ENCODE measurements at regions not wholly inside any gene's neighbourhood (a gene's known extent, or its start where the extent isn't known, plus 50 kb on each side); places are given as distances from the start of the nearest gene placed in this dataset.

- Histone ChIP-seq H3K9me3 (ENCODE audit: control insufficient read depth in 2 of 2, low read length in 2 of 2) (no peaks in the 10 kb centered on the region), H3K4me1 (ENCODE audit: control insufficient read depth, insufficient read depth, low read length) (no peaks in the 10 kb centered on the region), H3K27ac (ENCODE audit: low read length) (no peak overlapping the region), H3K9ac (ENCODE audit: low read length in 2 of 2) (no peak overlapping the region), H3K27me3 (ENCODE audit: control insufficient read depth in 1 of 2, insufficient read depth in 2 of 2, low read length in 2 of 2) (no peaks in the 10 kb centered on the region), H3K4me3 (ENCODE audit: low read length in 2 of 2) (no peak overlapping the region), H3K36me3 (ENCODE audit: control insufficient read depth in 2 of 2, insufficient read depth in 2 of 2, low read length in 2 of 2) (no peaks in the 10 kb centered on the region)
These were observed 128.7 kb downstream of the ELAPOR2 start for GRCh38 chr7:86930554-86931307.

- H3K9ac ChIP-seq (ENCODE audit: low read length in 2 of 2), result no peak overlapping the region
These were observed 130.0 kb downstream of the ELAPOR2 start for GRCh38 chr7:86929293-86930109.

GRCh38 chr7:86928308-86928707 lies 131.1 kb downstream of the ELAPOR2 start:
- no peaks in the 10 kb centered on the region for H3K9me3 ChIP-seq (ENCODE audit: control insufficient read depth in 2 of 2, low read length in 2 of 2)
- no peaks in the 10 kb centered on the region for H3K27me3 ChIP-seq (ENCODE audit: control insufficient read depth in 1 of 2, insufficient read depth in 2 of 2, low read length in 2 of 2)
- H3K4me3 ChIP-seq (ENCODE audit: low read length in 2 of 2), result no peak overlapping the region
- peaks cover 0 to 3% of the 10 kb centered on the region in 2 donors for H3K36me3 ChIP-seq (ENCODE audit: control insufficient read depth in 2 of 2, insufficient read depth in 2 of 2, low read length in 2 of 2)
- no peak overlapping the region for H3K9ac ChIP-seq (ENCODE audit: low read length in 2 of 2)
- no peaks in the 10 kb centered on the region for H3K4me1 ChIP-seq (ENCODE audit: control insufficient read depth, insufficient read depth, low read length)
- no peak overlapping the region for H3K27ac ChIP-seq (ENCODE audit: low read length)

More at GRCh38 chr7:86929293-86930109, 130.0 kb downstream of the ELAPOR2 start:
- Histone ChIP-seq H3K36me3 (ENCODE audit: control insufficient read depth in 2 of 2, insufficient read depth in 2 of 2, low read length in 2 of 2) (peaks cover 0 to 3% of the 10 kb centered on the region in 2 donors), H3K4me1 (ENCODE audit: control insufficient read depth, insufficient read depth, low read length) (no peaks in the 10 kb centered on the region), H3K27me3 (ENCODE audit: control insufficient read depth in 1 of 2, insufficient read depth in 2 of 2, low read length in 2 of 2) (no peaks in the 10 kb centered on the region), H3K4me3 (ENCODE audit: low read length in 2 of 2) (no peak overlapping the region), H3K27ac (ENCODE audit: low read length) (no peak overlapping the region), H3K9me3 (ENCODE audit: control insufficient read depth in 2 of 2, low read length in 2 of 2) (no peaks in the 10 kb centered on the region)

- no peaks in the 10 kb centered on the region for H3K4me1 ChIP-seq (ENCODE audit: control insufficient read depth, insufficient read depth, low read length)
- H3K9ac ChIP-seq (ENCODE audit: low read length in 2 of 2), result no peak overlapping the region
- H3K4me3 ChIP-seq (ENCODE audit: low read length in 2 of 2), result no peak overlapping the region
- H3K9me3 ChIP-seq (ENCODE audit: control insufficient read depth in 2 of 2, low read length in 2 of 2), result no peaks in the 10 kb centered on the region
- H3K27me3 ChIP-seq (ENCODE audit: control insufficient read depth in 1 of 2, insufficient read depth in 2 of 2, low read length in 2 of 2), result no peaks in the 10 kb centered on the region
- peaks cover 0 to 3% of the 10 kb centered on the region in 2 donors for H3K36me3 ChIP-seq (ENCODE audit: control insufficient read depth in 2 of 2, insufficient read depth in 2 of 2, low read length in 2 of 2)
- H3K27ac ChIP-seq (ENCODE audit: low read length), result no peak overlapping the region
These were observed 132.7 kb downstream of the ELAPOR2 start for GRCh38 chr7:86926732-86927131.

GRCh38 chr7:86925221-86925620 lies 134.2 kb downstream of the ELAPOR2 start:
- no peak overlapping the region for H3K27ac ChIP-seq (ENCODE audit: low read length)
- H3K36me3 ChIP-seq (ENCODE audit: control insufficient read depth in 2 of 2, insufficient read depth in 2 of 2, low read length in 2 of 2), result peaks cover 0 to 3% of the 10 kb centered on the region in 2 donors
- H3K27me3 ChIP-seq (ENCODE audit: control insufficient read depth in 1 of 2, insufficient read depth in 2 of 2, low read length in 2 of 2), result no peaks in the 10 kb centered on the region
- H3K4me1 ChIP-seq (ENCODE audit: control insufficient read depth, insufficient read depth, low read length), result no peaks in the 10 kb centered on the region
- no peak overlapping the region for H3K4me3 ChIP-seq (ENCODE audit: low read length in 2 of 2)
- no peaks in the 10 kb centered on the region for H3K9me3 ChIP-seq (ENCODE audit: control insufficient read depth in 2 of 2, low read length in 2 of 2)
- no peak overlapping the region for H3K9ac ChIP-seq (ENCODE audit: low read length in 2 of 2)

- Histone ChIP-seq H3K36me3 (ENCODE audit: control insufficient read depth in 2 of 2, insufficient read depth in 2 of 2, low read length in 2 of 2) (peaks cover 0 to 3% of the 10 kb centered on the region in 2 donors), H3K4me3 (ENCODE audit: low read length in 2 of 2) (no peak overlapping the region), H3K27ac (ENCODE audit: low read length) (no peak overlapping the region), H3K9me3 (ENCODE audit: control insufficient read depth in 2 of 2, low read length in 2 of 2) (no peaks in the 10 kb centered on the region), H3K4me1 (ENCODE audit: control insufficient read depth, insufficient read depth, low read length) (no peaks in the 10 kb centered on the region), H3K27me3 (ENCODE audit: control insufficient read depth in 1 of 2, insufficient read depth in 2 of 2, low read length in 2 of 2) (no peaks in the 10 kb centered on the region), H3K9ac (ENCODE audit: low read length in 2 of 2) (no peak overlapping the region)
These were observed 135.9 kb downstream of the ELAPOR2 start for GRCh38 chr7:86923527-86923926.

- Histone ChIP-seq H3K4me3 (ENCODE audit: low read length in 2 of 2) (no peak overlapping the region), H3K4me1 (ENCODE audit: control insufficient read depth, insufficient read depth, low read length) (no peaks in the 10 kb centered on the region), H3K9ac (ENCODE audit: low read length in 2 of 2) (no peak overlapping the region), H3K27me3 (ENCODE audit: control insufficient read depth in 1 of 2, insufficient read depth in 2 of 2, low read length in 2 of 2) (no peaks in the 10 kb centered on the region), H3K9me3 (ENCODE audit: control insufficient read depth in 2 of 2, low read length in 2 of 2) (no peaks in the 10 kb centered on the region), H3K36me3 (ENCODE audit: control insufficient read depth in 2 of 2, insufficient read depth in 2 of 2, low read length in 2 of 2) (peaks cover 0 to under 1% of the 10 kb centered on the region in 2 donors), H3K27ac (ENCODE audit: low read length) (no peak overlapping the region)
These were observed 139.3 kb downstream of the ELAPOR2 start for GRCh38 chr7:86920154-86920553.

GRCh38 chr7:86918245-86918644 lies 141.2 kb downstream of the ELAPOR2 start:
- H3K36me3 ChIP-seq (ENCODE audit: control insufficient read depth in 2 of 2, insufficient read depth in 2 of 2, low read length in 2 of 2), result no peaks in the 10 kb centered on the region
- no peaks in the 10 kb centered on the region for H3K4me1 ChIP-seq (ENCODE audit: control insufficient read depth, insufficient read depth, low read length)
- H3K27ac ChIP-seq (ENCODE audit: low read length), result no peak overlapping the region
- H3K9ac ChIP-seq (ENCODE audit: low read length in 2 of 2), result no peak overlapping the region
- no peak overlapping the region for H3K4me3 ChIP-seq (ENCODE audit: low read length in 2 of 2)
- H3K9me3 ChIP-seq (ENCODE audit: control insufficient read depth in 2 of 2, low read length in 2 of 2), result no peaks in the 10 kb centered on the region
- no peaks in the 10 kb centered on the region for H3K27me3 ChIP-seq (ENCODE audit: control insufficient read depth in 1 of 2, insufficient read depth in 2 of 2, low read length in 2 of 2)

- H3K27ac ChIP-seq (ENCODE audit: low read length), result no peak overlapping the region
These were observed 143.1 kb downstream of the ELAPOR2 start for GRCh38 chr7:86916277-86916825.

GRCh38 chr7:86914551-86914950 lies 144.9 kb downstream of the ELAPOR2 start:
- Histone ChIP-seq H3K9ac (ENCODE audit: low read length in 2 of 2) (no peak overlapping the region), H3K4me1 (ENCODE audit: control insufficient read depth, insufficient read depth, low read length) (no peaks in the 10 kb centered on the region), H3K36me3 (ENCODE audit: control insufficient read depth in 2 of 2, insufficient read depth in 2 of 2, low read length in 2 of 2) (peaks cover 0 to 4% of the 10 kb centered on the region in 2 donors), H3K27me3 (ENCODE audit: control insufficient read depth in 1 of 2, insufficient read depth in 2 of 2, low read length in 2 of 2) (no peaks in the 10 kb centered on the region), H3K4me3 (ENCODE audit: low read length in 2 of 2) (no peak overlapping the region), H3K27ac (ENCODE audit: low read length) (no peak overlapping the region), H3K9me3 (ENCODE audit: control insufficient read depth in 2 of 2, low read length in 2 of 2) (no peaks in the 10 kb centered on the region)

More at GRCh38 chr7:86916277-86916825, 143.1 kb downstream of the ELAPOR2 start:
- peaks cover 0 to 4% of the 10 kb centered on the region in 2 donors for H3K36me3 ChIP-seq (ENCODE audit: control insufficient read depth in 2 of 2, insufficient read depth in 2 of 2, low read length in 2 of 2)
- no peaks in the 10 kb centered on the region for H3K4me1 ChIP-seq (ENCODE audit: control insufficient read depth, insufficient read depth, low read length)
- no peaks in the 10 kb centered on the region for H3K9me3 ChIP-seq (ENCODE audit: control insufficient read depth in 2 of 2, low read length in 2 of 2)
- H3K9ac ChIP-seq (ENCODE audit: low read length in 2 of 2), result no peak overlapping the region
- no peaks in the 10 kb centered on the region for H3K27me3 ChIP-seq (ENCODE audit: control insufficient read depth in 1 of 2, insufficient read depth in 2 of 2, low read length in 2 of 2)
- no peak overlapping the region for H3K4me3 ChIP-seq (ENCODE audit: low read length in 2 of 2)

Measured in stomach smooth muscle (tissue), 2 donors.